ENCODE measurements at regions not wholly inside any gene's neighbourhood (a gene's known extent, or its start where the extent isn't known, plus 50 kb on each side); places are given as distances from the start of the nearest gene placed in this dataset.

DNA sequence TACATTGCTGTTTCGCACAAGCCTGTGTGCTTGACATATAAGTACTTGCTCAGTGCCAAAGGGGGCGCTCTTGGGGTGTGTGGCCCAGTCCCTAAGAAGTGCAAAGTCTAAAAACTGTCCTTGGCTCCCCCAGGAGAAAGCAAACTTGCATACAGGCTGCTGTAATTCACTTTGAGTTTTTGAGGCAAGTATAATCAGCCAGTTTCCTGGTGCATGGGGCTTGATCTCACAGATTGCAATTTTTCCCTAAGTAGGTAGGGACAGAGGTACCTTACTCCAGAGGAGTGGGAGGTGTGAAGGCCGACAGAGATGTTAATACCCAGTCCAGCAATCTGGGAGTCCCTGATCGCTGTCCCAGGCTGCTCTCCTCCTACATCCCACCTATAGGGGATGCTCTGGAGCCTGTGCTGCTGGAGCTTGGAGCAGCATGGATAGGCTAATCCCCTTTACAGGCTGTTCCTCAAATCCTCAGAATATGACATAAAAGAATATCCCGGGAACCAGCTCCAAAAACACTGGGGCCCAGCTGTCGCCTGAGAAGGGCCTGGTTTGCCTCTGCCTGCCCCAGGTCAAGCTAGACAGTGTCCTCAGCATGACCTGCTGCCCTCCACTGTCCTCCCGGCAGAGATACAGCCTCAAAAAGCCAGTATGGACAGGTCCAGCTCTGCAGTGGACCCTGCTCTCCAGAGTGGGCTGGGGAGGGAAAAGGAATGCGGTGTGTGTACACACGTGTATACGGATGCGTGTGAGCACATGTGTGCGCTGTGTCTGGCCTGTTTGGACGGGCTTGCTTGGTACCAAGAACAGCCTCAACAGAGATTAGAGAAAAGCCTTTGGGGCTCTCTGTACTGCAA, 136.5 kb upstream of the HAAO start:
- DNase-seq: peak; percentile 46

- DNase-seq: no peak
These were observed 135.8 kb upstream of the HAAO start for GRCh38 chr2:42928161-42928691.

- DNase-seq: peak; percentile 53
These were observed 135.2 kb upstream of the HAAO start for GRCh38 chr2:42927334-42928160.

DNA sequence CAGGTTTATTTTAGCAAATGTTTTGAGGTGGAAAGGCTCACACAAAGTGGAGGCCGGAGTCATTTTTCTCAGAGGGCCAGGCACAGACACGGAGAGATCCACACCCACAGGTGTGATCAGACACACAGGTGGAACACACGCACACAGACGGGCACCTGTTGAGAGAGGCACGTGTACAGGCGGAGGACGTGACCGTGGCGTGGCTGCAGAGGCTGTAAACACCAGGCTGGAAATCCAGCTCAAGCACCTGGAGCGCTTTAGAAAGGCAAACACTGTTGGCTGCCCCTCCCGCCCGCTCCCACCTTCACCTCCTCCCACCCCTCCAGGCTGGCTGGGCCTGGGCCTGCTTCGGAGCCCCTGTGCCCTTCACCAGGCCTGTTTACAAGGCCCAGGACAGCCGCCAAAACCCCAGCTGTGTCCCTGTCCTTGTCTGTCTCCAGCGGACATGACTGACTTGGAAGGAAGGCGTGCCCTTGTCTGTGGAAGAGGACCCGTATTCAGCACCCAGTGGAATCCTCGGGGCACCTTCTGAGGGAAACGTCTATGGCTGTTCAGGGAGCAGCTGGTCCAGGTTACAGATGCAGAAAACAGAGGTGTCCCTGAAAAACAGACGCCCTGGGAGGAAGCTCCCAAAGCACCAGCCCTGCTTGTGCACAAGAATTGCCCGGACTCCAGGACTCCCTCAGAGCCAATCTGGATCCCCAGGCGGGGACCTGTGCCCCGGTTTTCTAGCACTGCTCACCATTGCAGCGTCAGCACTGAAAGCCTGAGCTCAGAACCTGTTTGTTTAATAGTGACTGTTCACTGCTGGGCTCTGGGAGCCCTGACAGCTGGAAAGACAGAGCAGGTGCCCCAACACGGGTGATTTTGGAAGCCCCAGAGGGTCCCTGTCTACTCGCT, 134.3 kb upstream of the HAAO start:
- no peak for DNase-seq

- no peak for DNase-seq
These were observed 133.5 kb upstream of the HAAO start for GRCh38 chr2:42925742-42926433.

DNA sequence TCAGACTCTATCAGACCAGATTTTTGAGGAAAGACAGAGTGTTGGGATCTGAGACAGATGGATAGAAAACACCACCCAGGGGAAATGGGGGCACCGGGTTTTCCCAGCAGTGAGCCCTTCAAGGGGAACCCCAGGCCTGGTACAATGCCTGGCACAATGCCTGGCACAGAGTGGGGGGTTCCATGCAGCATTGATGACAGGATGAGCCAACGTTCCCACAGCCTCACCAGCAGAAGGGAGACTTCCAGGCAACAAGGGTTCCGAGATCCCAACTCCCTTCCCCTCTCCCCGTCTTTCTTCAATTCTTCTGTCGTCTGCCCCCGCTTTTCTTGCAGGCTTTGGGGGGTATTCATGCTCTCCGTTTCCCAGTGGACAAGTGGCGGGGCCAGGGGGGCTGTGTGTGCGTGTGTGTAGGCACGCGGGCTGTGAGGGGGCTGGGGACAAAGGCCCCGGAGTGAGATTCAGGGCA, 132.1 kb upstream of the HAAO start:
- DNase-seq: no peak

GRCh38 chr2:42923580-42924417, 131.4 kb upstream of the HAAO start:
- no peak for DNase-seq

DNA sequence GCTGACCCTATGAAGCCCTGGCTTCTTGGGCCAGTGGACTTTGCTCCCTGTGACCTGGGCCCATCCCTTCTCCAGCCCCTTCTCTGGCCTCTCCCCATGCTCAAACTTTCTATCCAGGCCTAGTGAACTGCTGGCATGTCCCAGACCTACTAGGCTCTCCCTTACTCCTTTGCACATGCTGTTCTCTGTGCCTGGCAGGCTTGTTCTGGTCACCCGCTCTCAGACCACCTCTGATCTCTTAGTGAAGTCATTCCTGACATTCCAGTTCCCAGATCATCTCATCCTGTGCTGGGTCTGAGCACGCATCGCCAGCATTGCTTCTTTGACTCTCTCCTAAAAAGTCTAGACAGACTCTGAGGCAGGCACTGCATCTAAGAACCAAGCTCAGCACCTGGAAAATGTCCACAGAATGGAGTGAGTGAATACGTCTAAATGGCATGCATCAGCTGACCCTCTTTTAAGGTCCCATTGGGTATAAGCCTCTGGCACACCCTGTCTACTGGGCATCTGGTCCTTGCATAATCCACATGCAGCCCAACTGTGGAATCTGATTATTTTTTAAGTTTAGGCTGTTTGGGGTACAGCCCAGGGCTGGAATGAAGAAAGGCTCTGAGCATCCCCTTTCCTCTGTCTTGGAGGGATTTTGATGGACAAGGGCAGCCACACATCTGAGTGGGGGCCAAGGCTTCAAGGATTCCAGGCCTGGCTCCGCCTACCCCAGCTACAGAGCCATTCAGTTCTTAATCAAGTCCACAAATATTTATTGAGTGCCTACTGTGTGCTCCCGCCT, 130.6 kb upstream of the HAAO start:
- DNase-seq: no peak

DNA sequence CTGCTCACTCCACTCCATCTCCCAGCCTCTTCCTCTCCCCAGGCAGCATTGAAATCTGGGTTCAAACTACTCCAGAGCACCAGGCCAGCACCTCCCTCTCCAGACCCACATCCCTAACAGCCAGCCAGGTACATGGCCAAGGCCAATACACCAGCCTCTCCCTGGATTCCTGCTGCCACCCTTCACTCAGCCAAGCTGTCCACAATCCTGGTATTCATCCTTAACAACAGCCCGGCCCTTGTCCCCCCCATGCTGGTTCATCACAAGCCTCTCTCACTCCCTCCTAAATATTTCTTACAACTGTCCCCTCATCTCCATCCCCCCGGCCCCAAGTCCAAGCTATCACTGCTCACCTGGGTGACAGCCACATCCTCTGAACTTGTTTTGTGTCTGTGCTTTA, 129.9 kb upstream of the HAAO start:
- no peak for DNase-seq

DNA sequence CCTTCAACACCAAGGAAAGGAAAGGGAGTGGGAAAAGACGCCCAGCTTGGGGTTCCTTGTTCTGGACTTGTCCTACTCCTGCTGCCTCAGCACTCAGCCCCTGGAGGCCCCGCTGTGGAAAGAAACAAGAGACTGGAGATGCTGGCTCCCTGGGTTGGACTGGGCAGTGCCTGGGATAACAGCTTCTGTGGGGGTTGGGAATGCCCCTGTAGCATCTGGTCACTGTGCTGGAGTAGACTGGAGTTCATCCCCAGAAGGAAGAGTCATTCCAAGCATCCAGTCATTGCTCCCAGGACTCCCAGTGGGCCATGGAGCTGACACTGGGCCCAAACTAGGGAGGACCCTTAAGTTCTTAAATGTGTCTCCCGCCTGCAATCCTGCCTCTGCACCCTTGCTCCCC, 129.3 kb upstream of the HAAO start:
- DNase-seq: no peak

DNA sequence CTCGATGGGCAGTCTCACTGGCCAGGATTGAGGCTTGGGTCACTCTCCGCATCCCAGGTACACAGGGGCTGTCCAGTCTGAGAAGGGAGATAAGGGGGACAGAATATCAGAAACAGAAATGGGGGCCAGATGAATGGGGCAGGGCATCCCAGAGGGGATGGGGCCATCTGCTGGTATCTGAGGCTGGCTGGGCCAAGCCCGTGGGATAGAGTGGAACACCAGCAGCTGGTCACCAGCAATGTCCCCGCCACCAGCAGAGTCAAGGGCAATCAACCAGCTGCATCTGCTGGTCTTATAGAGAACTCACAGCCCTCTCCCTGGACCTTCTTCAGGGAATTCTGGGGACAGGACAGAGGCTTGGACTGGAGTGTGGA, 128.8 kb upstream of the HAAO start:
- DNase-seq: no peak

- DNase-seq: no peak
These were observed 128.2 kb upstream of the HAAO start for GRCh38 chr2:42920446-42921146.

GRCh38 chr2:42918671-42919318, 126.4 kb upstream of the HAAO start:
- no peak for DNase-seq

GRCh38 chr2:42918041-42918440, 125.7 kb upstream of the HAAO start:
- DNase-seq: no peak

DNA sequence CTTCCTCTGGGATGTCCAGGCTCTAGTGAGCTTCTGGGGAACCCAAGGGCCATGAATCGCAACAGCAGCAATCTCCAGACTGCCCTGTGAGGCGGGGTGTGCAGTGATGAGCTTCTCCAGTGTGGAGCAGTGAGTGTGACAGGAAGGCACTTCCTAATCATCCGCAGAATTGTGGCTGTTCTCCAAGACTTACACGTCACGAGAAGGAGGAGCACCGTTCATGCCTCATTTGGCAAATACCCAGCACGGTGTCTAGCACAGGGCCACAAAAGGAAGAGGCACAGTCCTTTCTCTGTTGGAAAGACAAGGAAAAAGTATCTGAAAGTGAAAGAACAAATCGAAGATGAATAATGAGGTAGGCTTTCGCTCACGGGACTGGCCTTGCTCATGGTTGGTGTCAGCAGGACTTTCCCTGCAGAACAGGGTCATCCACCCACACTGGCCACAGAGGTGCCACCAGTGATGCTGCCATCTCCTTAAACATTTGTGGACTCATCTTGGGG, 125.1 kb upstream of the HAAO start:
- no peak for DNase-seq

DNA sequence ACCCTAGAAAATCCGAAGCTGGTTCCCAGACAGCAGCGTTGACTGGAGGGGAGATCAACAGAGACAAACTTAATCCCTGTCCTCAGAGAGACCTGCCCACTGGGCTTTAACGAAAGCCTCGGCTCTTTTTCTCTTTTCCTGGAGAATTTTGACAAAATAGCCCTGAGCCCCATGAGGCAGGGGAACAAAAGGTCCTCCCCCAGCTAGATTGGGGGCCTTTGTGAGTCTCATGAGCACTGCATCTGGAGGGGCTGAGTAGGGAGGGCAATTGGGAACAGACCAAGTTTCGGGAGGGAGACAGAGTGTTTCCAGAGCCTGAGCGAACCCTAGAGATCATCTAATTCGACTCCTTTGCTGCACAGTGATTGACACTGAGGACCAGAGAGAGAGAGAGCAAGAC, 123.9 kb upstream of the HAAO start:
- DNase-seq: no peak

- no peak for DNase-seq
These were observed 122.5 kb upstream of the HAAO start for GRCh38 chr2:42914860-42915259.

DNA sequence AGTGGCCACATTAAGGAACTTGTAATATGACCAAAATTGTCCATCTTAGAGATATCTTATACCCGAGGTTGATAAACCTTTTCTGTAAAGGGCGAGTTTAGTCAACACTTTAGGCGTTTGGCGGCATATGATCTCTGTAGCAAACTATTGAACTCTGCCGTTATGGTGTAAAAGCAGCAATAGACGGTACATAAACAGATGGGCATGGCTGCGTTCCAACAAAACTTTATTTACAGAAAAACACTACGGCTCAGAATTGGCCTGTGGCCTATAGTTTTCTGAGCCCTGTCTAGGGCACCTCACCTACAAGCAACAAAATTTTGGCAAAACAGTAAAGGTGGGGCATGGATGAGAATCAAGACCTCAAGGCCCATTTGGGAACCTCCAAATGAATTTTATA, 121.9 kb upstream of the HAAO start:
- no peak for DNase-seq

Measured in KG1 (cell line).